ENCODE measurements at regions not wholly inside any gene's neighbourhood (a gene's known extent, or its start where the extent isn't known, plus 50 kb on each side); places are given as distances from the start of the nearest gene placed in this dataset.

GRCh38 chr5:135688385-135688784 is 109.6 kb upstream of the CXCL14 start:
- no peak for TF ChIP-seq CTCF (IDR thresholded peaks at IDR 0.05)
- TF ChIP-seq POLR2A (IDR thresholded peaks at IDR 0.05) = no peak
